GM10266 (cell line): ENCODE measurements at regions not wholly inside any gene's neighbourhood (a gene's known extent, or its start where the extent isn't known, plus 50 kb on each side); places are given as distances from the start of the nearest gene placed in this dataset.

ENCODE experiments used
- DNase-seq: peaks from one replicate; pipeline ENCODE4 v3.0.0; 2012; ENCODE audit errors: extremely low spot score
- CTCF ChIP-seq: IDR thresholded peaks from 2 replicates; pipeline ENCODE4 v1.5.1; 2012; ENCODE audit warnings: mild to moderate bottlenecking, low read depth; ENCODE audit not compliant: control insufficient read depth, insufficient read depth; ENCODE audit errors: missing control alignments

GRCh38 chr4:123696687-123697086 is 300.1 kb downstream of the SPRY1 start:
- no peak for DNase-seq
- no peak for TF ChIP-seq CTCF

DNA sequence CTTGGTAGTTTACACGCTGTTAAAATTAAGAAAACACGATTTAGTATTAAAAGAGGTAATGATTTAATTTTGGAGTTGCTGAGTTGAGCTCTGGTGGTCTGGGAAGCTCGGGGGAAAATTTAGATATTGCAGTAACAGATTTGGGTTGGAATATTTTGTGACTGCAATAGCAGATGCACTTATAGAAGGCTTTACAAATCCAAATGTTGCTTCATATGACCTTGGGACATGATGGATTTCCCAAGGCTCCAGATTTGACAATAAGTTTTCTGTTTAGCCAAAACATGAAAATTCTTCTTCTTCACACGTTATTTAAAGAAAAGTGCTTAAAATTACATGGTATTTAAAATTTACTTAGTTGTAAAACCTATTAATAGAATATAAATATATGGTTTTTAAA is 302.0 kb downstream of the SPRY1 start:
- DNase-seq = no peak
- TF ChIP-seq CTCF = no peak

DNA sequence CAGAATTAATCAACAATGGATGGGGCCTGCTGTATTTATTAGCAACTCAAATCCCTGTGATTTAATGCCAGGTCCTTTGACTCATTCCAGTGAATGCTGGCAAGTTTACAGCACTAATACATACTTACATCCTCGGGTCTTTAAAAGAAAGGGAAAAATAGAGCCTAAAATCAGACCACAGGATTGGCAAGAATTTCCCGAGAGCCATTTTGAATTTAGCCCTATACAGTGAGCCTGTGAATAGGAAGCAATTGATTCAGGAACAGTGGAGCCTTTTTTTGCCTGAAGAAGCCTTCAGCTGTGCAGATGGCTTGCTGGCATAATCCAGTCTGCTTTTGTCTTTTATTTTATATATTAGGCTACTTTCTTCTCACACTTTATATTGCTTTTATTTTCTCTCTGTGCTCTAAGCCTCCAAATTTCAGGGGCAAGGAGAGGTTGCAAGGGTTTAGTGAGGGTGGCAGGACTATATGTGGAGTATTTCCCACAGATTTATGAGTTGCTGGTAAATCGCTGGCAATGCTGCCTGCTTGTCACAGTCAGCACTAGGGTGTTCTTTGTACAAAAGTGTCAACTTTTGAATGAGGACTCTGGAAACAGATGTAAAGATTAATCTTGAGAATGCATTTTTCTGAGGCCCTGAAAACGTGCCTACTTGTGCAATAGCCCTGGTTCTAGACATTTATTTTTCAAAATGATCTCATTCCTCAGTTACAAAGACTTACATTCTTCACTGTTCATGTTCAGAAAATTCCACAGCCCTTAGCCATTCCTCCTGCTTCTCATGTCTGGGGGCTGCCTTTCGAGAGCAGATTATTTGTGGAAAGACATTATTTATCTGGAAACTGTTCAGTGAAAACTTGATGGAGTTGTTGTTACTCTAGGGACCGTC is 303.5 kb downstream of the SPRY1 start:
- DNase-seq = no peak
- no peak for TF ChIP-seq CTCF

- no peak for DNase-seq
- TF ChIP-seq CTCF = no peak
Measured at GRCh38 chr4:123701131-123701575, 304.6 kb downstream of the SPRY1 start.

GRCh38 chr4:123705419-123705818 is 308.8 kb downstream of the SPRY1 start:
- DNase-seq = no peak
- TF ChIP-seq CTCF = no peak

GRCh38 chr4:123706973-123707372 is 310.4 kb downstream of the SPRY1 start:
- no peak for TF ChIP-seq CTCF
- DNase-seq = no peak

GRCh38 chr4:123708902-123709301 is 312.3 kb downstream of the SPRY1 start:
- TF ChIP-seq CTCF = no peak
- no peak for DNase-seq
